IMR-90 (cell line): ENCODE measurements at regions not wholly inside any gene's neighbourhood (a gene's known extent, or its start where the extent isn't known, plus 50 kb on each side); places are given as distances from the start of the nearest gene placed in this dataset.

Source experiments
- ATAC-seq: fragments of 200-7000 bp; cut with Tn5 transposase; 2 replicates; pipeline ENCODE4 v1.9.1; 2020; ENCODE audit warnings: low read depth, mild to moderate bottlenecking, moderate library complexity
- BruUV-seq: library from RNA; stranded (reverse); fragments of 400-500 nt; replicated peaks from 2 replicates; lab custom pipeline; 2021; lab: Mats Ljungman, UMichigan
- CTCF ChIA-PET: fragments of 300-600 bp; formaldehyde crosslinking; extraction: SDS; loops from one replicate; lab custom pipeline; 2021; ENCODE audit warnings: antibody characterized with exemption; lab: Yijun Ruan, JAX
- POLR2A ChIA-PET: fragments of 300-600 bp; sonication (Branson Sonifier 250); formaldehyde crosslinking; loops from one replicate; lab custom pipeline; 2022; ENCODE audit warnings: antibody characterized with exemption; ENCODE audit not compliant: unreplicated experiment; lab: Charles Lee
- DNase-seq: peaks from one replicate; pipeline ENCODE4 v3.0.0; 2013
- H2AFZ ChIP-seq: replicated peaks from 2 replicates; pipeline ENCODE3; 2013; ENCODE audit warnings: low read length, mild to moderate bottlenecking; ENCODE audit not compliant: poor library complexity
- H2AK5ac ChIP-seq: 2 replicates; pipeline ENCODE4 v1.6.1; 2013; ENCODE audit warnings: low read depth, low read length, inconsistent platforms
- H2AK9ac ChIP-seq: replicated peaks from 2 replicates; pipeline ENCODE3; 2013; ENCODE audit warnings: mild to moderate bottlenecking, low read depth, low read length, moderate library complexity; ENCODE audit not compliant: poor library complexity
- H2BK120ac ChIP-seq: 2 replicates; pipeline ENCODE4 v1.6.1; 2013; ENCODE audit warnings: low read depth, low read length, inconsistent platforms
- H2BK15ac ChIP-seq: 3 replicates; pipeline ENCODE4 v1.6.1; 2013; ENCODE audit warnings: low read depth, low read length, inconsistent platforms
- H2BK20ac ChIP-seq: 2 replicates; pipeline ENCODE4 v1.6.1; 2013; ENCODE audit warnings: low read depth, mild to moderate bottlenecking, inconsistent platforms, low read length, moderate library complexity
- H2BK5ac ChIP-seq: 2 replicates; pipeline ENCODE4 v1.6.1; 2013; ENCODE audit warnings: mild to moderate bottlenecking, low read depth, low read length, inconsistent platforms; ENCODE audit not compliant: poor library complexity, severe bottlenecking
- H3K14ac ChIP-seq: replicated peaks from 2 replicates; pipeline ENCODE4 v1.6.1; 2013; ENCODE audit warnings: low read depth, low read length, inconsistent platforms
- H3K18ac ChIP-seq: 2 replicates; pipeline ENCODE4 v1.6.1; 2013; ENCODE audit warnings: low read depth, low read length, control low read depth
- H3K23ac ChIP-seq: 2 replicates; pipeline ENCODE4 v1.6.1; 2013; ENCODE audit warnings: low read depth, low read length, inconsistent platforms
- H3K27ac ChIP-seq: 2 replicates; pipeline ENCODE4 v1.5.1; 2013; ENCODE audit warnings: mild to moderate bottlenecking, control low read depth, low read length; ENCODE audit not compliant: insufficient read depth
- H3K27me3 ChIP-seq: 2 replicates; pipeline ENCODE4 v1.6.1; 2013; ENCODE audit warnings: low read length; ENCODE audit not compliant: control insufficient read depth, insufficient read depth
- H3K36me3 ChIP-seq: 2 replicates; pipeline ENCODE4 v1.6.1; 2013; ENCODE audit warnings: low read length, mixed read lengths; ENCODE audit not compliant: control insufficient read depth, insufficient read depth
- H3K4ac ChIP-seq: 2 replicates; pipeline ENCODE4 v1.6.1; 2013; ENCODE audit warnings: low read depth, low read length, inconsistent platforms
- H3K4me1 ChIP-seq: 2 replicates; pipeline ENCODE4 v1.6.1; 2013; ENCODE audit warnings: low read length, mixed read lengths; ENCODE audit not compliant: control insufficient read depth, insufficient read depth
- H3K4me2 ChIP-seq: 2 replicates; pipeline ENCODE4 v1.6.1; 2013; ENCODE audit warnings: low read depth, mild to moderate bottlenecking, control low read depth, low read length, moderate library complexity
- H3K4me3 ChIP-seq: 2 replicates; pipeline ENCODE4 v1.5.1; 2013; ENCODE audit warnings: low read depth, mild to moderate bottlenecking, control low read depth, low read length, moderate library complexity; ENCODE audit not compliant: insufficient read depth
- H3K56ac ChIP-seq: 2 replicates; pipeline ENCODE4 v1.6.1; 2013; ENCODE audit warnings: low read length, inconsistent platforms; ENCODE audit not compliant: insufficient read depth; ENCODE audit errors: extremely low read depth
- H3K79me1 ChIP-seq, 2 experiments: 2 replicates each; pipeline ENCODE4 v1.6.1; 2013; ENCODE audit warnings: low read length in 2 of 2, inconsistent platforms in 1 of 2, low read depth in 1 of 2
- H3K9ac ChIP-seq: 2 replicates; pipeline ENCODE4 v1.6.1; 2013; ENCODE audit warnings: low read depth, low read length, control low read depth
- H3K9me1 ChIP-seq: 2 replicates; pipeline ENCODE4 v1.6.1; 2013; ENCODE audit warnings: low read length, inconsistent platforms; ENCODE audit not compliant: insufficient read depth
- H3K9me3 ChIP-seq: 2 replicates; pipeline ENCODE4 v1.6.1; 2013; ENCODE audit warnings: low read length; ENCODE audit not compliant: control insufficient read depth, insufficient read depth
- H4K20me1 ChIP-seq: 2 replicates; pipeline ENCODE4 v1.6.1; 2013; ENCODE audit warnings: low read length, inconsistent platforms; ENCODE audit not compliant: insufficient read depth
- H4K5ac ChIP-seq: 2 replicates; pipeline ENCODE4 v1.6.1; 2013; ENCODE audit warnings: mild to moderate bottlenecking, low read depth, low read length, control low read depth
- H4K8ac ChIP-seq, 2 experiments: 2 replicates each; pipeline ENCODE4 v1.6.1; 2013; ENCODE audit warnings: low read depth in 2 of 2, low read length in 2 of 2, control low read depth in 1 of 2, inconsistent platforms in 1 of 2
- H4K91ac ChIP-seq: 2 replicates; pipeline ENCODE4 v1.6.1; 2013; ENCODE audit warnings: low read depth, low read length, inconsistent platforms; ENCODE audit not compliant: insufficient read depth
- CEBPB ChIP-seq: IDR thresholded peaks from 2 replicates; pipeline ENCODE4 v1.6.1; 2012; ENCODE audit warnings: low read depth, low read length, improper control_type of control experiment
- POLR2A ChIP-seq: IDR thresholded peaks from 2 replicates; pipeline ENCODE4 v1.6.1; 2012; ENCODE audit warnings: mild to moderate bottlenecking, low read depth, low read length
- RFX5 ChIP-seq: IDR thresholded peaks from 2 replicates; pipeline ENCODE4 v1.8.0; 2012; ENCODE audit warnings: low read depth, mild to moderate bottlenecking, low read length, moderate library complexity
- WGBS, 2 experiments: methylation state at CpG; one replicate each; pipeline versions ENCODE4 v1.1.5 to v1.1.7; 2013; ENCODE audit warnings: missing lambda C conversion rate in 2 of 2; ENCODE audit not compliant: insufficient read length in 1 of 2; ENCODE audit errors: extremely low coverage in 2 of 2; 5-methylcytosine and 5-hydroxymethylcytosine counted together
- dilution Hi-C: fragments of 300-500 bp; cut with HindIII; formaldehyde crosslinking; loops from one replicate; pipeline ENCODE4 v1.14.3; 2018; ENCODE audit warnings: low sequenced_read_pairs; ENCODE audit not compliant: unreplicated experiment
- in situ Hi-C: fragments of 300-500 bp; cut with MboI; formaldehyde crosslinking; loops from 3 replicates; pipeline ENCODE4 v1.14.3; 2019; ENCODE audit warnings: low sequenced_read_pairs, inconsistent platforms, mixed read lengths
- intact Hi-C: fragments of 100-400 bp; cut with micrococcal nuclease; formaldehyde crosslinking; loops from 2 replicates; pipeline ENCODE4 v1.10.0; 2022

- Histone ChIP-seq H3K14ac (no peak overlapping the region), H2BK20ac (no peak overlapping the region), H4K20me1 (no peaks in the 10 kb centered on the region), H2AFZ (no peak overlapping the region), H3K18ac (no peak overlapping the region), H3K36me3 (no peaks in the 10 kb centered on the region), H3K27ac (no peak overlapping the region), H2BK120ac (no peak overlapping the region), H4K5ac (no peak overlapping the region), H2AK9ac (no peak overlapping the region), H2BK15ac (no peak overlapping the region), H3K4me1 (no peaks in the 10 kb centered on the region), H4K91ac (no peak overlapping the region), H3K23ac (no peak overlapping the region), H4K8ac (no peak overlapping the region), H2BK5ac (no peak overlapping the region), H3K27me3 (0 out of 2 replicates have a peak, but pooled peaks cover 1% of the 10 kb centered on the region), H3K9me1 (no peaks in the 10 kb centered on the region), H3K79me1 (no peaks in the 10 kb centered on the region), H3K4ac (no peak overlapping the region), H3K9me3 (no peaks in the 10 kb centered on the region), H3K56ac (no peak overlapping the region), H3K4me2 (no peak overlapping the region), H3K9ac (no peak overlapping the region), H3K4me3 (no peak overlapping the region), H2AK5ac (no peak overlapping the region)
- dilution Hi-C loops, result no loop called here
- no peak for ATAC-seq
- intact Hi-C loops, result no loop called here
- ChIA-PET POLR2A (interaction anchor here (0.6 kb wide), 1 partner anchor 259 kb away, joined by 3 read pairs; no protein-coding TSS in a partner anchor), CTCF (no interaction called here)
- TF ChIP-seq POLR2A (no peak), RFX5 (no peak), CEBPB (no peak)
- DNase-seq, result no peak
- no TSS peak for BruUV-seq
- WGBS, 2 experiments, result no CpG with 5 or more reads among the region's 2 CpGs
- in situ Hi-C loops, result no loop called here
Measured at GRCh38 chr2:60623040-60623439, 69.6 kb upstream of the BCL11A start.
